Stomach smooth muscle (tissue), 2 donors: ENCODE measurements at regions not wholly inside any gene's neighbourhood (a gene's known extent, or its start where the extent isn't known, plus 50 kb on each side); places are given as distances from the start of the nearest gene placed in this dataset.

Source experiments
- H3K27ac ChIP-seq: one replicate; pipeline ENCODE4 v1.7.0; 2013; ENCODE audit warnings: mild to moderate bottlenecking, low read length, inconsistent platforms
- H3K27me3 ChIP-seq, 2 donors: one replicate each; pipeline ENCODE4 v1.7.0; 2013; ENCODE audit warnings: low read length in 2 of 2; ENCODE audit not compliant: insufficient read depth in 2 of 2, control insufficient read depth in 1 of 2
- H3K36me3 ChIP-seq, 2 donors: one replicate each; pipeline ENCODE4 v1.7.0; 2013; ENCODE audit warnings: low read length in 2 of 2; ENCODE audit not compliant: control insufficient read depth in 2 of 2, insufficient read depth in 2 of 2
- H3K4me1 ChIP-seq: one replicate; pipeline ENCODE4 v1.7.0; 2013; ENCODE audit warnings: low read length; ENCODE audit not compliant: control insufficient read depth, insufficient read depth
- H3K4me3 ChIP-seq, 2 donors: one replicate each; pipeline ENCODE4 v1.7.0; 2013; ENCODE audit warnings: low read length in 2 of 2
- H3K9ac ChIP-seq, 2 donors: one replicate each; pipeline ENCODE4 v1.7.0; 2013; ENCODE audit warnings: low read length in 2 of 2, mild to moderate bottlenecking in 1 of 2
- H3K9me3 ChIP-seq, 2 donors: one replicate each; pipeline ENCODE4 v1.7.0; 2013; ENCODE audit warnings: low read length in 2 of 2; ENCODE audit not compliant: control insufficient read depth in 2 of 2
- donor health status: healthy.
- donor health status: Pancreatic carcinoma.

DNA sequence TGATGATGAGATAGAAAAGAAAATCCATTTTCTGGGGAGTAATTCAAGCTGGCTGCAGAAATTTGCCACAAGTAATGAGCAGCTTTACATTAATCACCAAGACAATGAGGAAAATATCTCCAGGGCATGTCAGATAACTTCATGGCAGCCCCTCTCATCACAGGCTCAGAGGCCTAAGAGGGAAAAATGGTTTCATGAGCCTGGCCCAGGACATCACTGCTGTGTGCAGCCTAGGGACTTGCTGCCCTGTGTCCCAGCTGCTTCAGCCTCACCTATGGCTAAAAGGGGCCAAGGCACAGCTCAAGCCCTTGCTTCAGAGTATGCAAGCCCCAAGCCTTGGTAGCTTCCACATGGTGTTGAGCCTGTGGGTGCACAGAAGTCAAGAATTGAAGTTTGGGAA is 161.7 kb downstream of the OPA1 start:
- H3K4me1 ChIP-seq = no peaks in the 10 kb centered on the region
- H3K27me3 ChIP-seq = no peaks in the 10 kb centered on the region
- H3K36me3 ChIP-seq = no peaks in the 10 kb centered on the region
- H3K27ac ChIP-seq = no peak overlapping the region
- H3K9me3 ChIP-seq = peaks cover 0 to 3% of the 10 kb centered on the region in 2 donors
- H3K4me3 ChIP-seq = no peak overlapping the region
- no peak overlapping the region for H3K9ac ChIP-seq

DNA sequence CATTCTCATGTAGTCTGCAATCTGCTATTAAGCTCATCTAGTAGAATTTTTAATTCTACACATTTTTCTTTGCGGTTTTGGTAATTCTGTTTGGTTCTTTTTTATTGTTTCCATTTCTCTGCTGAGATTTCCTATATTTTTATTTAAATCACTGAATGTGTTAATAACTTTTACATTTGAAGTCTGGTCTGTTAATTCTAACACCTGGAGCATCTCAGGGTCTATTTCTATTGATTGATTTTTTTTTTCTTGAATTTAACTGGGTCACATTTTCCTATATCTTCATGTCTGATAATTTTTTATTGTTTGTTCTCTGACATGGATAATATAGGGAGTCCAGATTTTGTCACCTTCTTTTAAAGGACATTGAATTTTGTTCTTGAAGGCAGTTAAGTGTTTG is 163.5 kb downstream of the OPA1 start:
- Histone ChIP-seq H3K27ac (no peak overlapping the region), H3K36me3 (no peaks in the 10 kb centered on the region), H3K27me3 (no peaks in the 10 kb centered on the region), H3K4me3 (no peak overlapping the region), H3K4me1 (no peaks in the 10 kb centered on the region), H3K9ac (no peak overlapping the region), H3K9me3 (peaks cover 0 to 3% of the 10 kb centered on the region in 2 donors)

- no peak overlapping the region for H3K4me3 ChIP-seq
- H3K27me3 ChIP-seq = no peaks in the 10 kb centered on the region
- H3K27ac ChIP-seq = no peak overlapping the region
- H3K36me3 ChIP-seq = no peaks in the 10 kb centered on the region
- H3K4me1 ChIP-seq = no peaks in the 10 kb centered on the region
- H3K9me3 ChIP-seq = peaks cover 0 to 3% of the 10 kb centered on the region in 2 donors
- no peak overlapping the region for H3K9ac ChIP-seq
Measured at GRCh38 chr3:193757457-193757856, 164.4 kb downstream of the OPA1 start.

DNA sequence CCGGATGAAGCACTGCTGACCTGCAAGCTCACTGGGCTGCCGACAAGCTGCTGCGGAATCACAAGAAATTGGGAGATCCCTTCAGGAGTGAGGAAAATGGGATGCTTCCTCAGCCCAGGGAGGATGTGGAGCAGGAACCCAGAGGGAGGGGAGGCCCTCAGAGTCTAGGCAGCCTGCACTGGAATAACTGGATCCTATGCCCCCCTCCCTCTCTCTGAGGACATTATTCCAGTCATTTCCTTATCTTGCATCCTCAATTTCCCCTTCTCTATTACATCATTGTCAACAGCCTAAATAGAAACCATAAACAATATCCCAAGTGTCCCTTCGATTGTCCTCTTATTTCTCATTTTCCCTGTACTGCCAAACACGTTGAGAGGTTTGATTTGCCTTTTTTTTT is 169.0 kb downstream of the OPA1 start:
- Histone ChIP-seq H3K4me3 (no peak overlapping the region), H3K27me3 (no peaks in the 10 kb centered on the region), H3K9ac (no peak overlapping the region), H3K36me3 (no peaks in the 10 kb centered on the region), H3K4me1 (no peaks in the 10 kb centered on the region), H3K27ac (no peak overlapping the region), H3K9me3 (peaks cover 0 to 3% of the 10 kb centered on the region in 2 donors)

- Histone ChIP-seq H3K27me3 (no peaks in the 10 kb centered on the region), H3K9ac (no peak overlapping the region), H3K4me1 (no peaks in the 10 kb centered on the region), H3K27ac (no peak overlapping the region), H3K4me3 (no peak overlapping the region), H3K9me3 (peaks cover 0 to 3% of the 10 kb centered on the region in 2 donors), H3K36me3 (no peaks in the 10 kb centered on the region)
Measured at GRCh38 chr3:193762657-193763056, 169.6 kb downstream of the OPA1 start.

DNA sequence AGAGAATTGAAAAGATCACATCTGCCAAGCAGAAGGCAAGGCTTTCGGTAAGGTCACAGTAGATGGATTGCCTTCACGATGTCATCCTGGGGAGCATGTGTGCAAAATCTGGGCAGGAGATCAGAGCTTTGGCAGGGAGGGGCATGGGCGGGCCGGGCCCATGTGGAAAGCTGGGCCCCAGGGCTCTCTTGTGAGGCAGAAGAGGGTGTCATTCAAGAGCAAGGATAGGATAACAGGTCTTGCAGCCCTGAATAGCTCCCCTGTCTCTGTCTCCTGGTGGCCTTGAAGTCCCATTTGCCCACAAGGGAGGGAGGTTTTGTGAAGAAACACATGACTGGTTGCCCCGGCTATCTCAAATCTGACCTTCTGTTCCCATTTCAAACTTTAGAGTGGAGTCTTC is 172.0 kb downstream of the OPA1 start:
- H3K4me1 ChIP-seq = no peaks in the 10 kb centered on the region
- no peaks in the 10 kb centered on the region for H3K36me3 ChIP-seq
- H3K27ac ChIP-seq = no peak overlapping the region
- H3K27me3 ChIP-seq = no peaks in the 10 kb centered on the region
- H3K9ac ChIP-seq = no peak overlapping the region
- no peak overlapping the region for H3K4me3 ChIP-seq
- no peaks in the 10 kb centered on the region for H3K9me3 ChIP-seq

- no peak overlapping the region for H3K9ac ChIP-seq
- no peaks in the 10 kb centered on the region for H3K27me3 ChIP-seq
- H3K4me3 ChIP-seq = no peak overlapping the region
- H3K36me3 ChIP-seq = no peaks in the 10 kb centered on the region
- no peaks in the 10 kb centered on the region for H3K9me3 ChIP-seq
- no peaks in the 10 kb centered on the region for H3K4me1 ChIP-seq
- no peak overlapping the region for H3K27ac ChIP-seq
Measured at GRCh38 chr3:193767353-193768069, 174.5 kb downstream of the OPA1 start.

DNA sequence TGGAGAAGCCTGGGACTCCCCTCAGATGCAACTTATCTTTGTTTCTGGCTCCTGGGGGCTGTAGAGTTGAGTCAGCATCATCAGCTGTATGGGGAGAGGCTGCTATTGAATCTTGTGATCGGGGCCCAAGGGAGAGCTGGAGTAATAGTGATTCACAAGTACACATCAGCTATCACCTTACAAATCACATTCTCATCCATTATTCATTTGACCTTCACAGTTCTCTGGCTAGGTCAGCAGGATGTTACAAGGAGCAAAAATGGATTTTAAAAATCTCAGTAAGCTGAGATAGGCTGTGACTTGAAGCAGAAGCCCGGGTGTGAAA is 175.0 kb downstream of the OPA1 start:
- H3K9ac ChIP-seq = no peak overlapping the region
- no peak overlapping the region for H3K27ac ChIP-seq
- H3K27me3 ChIP-seq = no peaks in the 10 kb centered on the region
- H3K36me3 ChIP-seq = no peaks in the 10 kb centered on the region
- no peaks in the 10 kb centered on the region for H3K9me3 ChIP-seq
- H3K4me1 ChIP-seq = no peaks in the 10 kb centered on the region
- H3K4me3 ChIP-seq = no peak overlapping the region

DNA sequence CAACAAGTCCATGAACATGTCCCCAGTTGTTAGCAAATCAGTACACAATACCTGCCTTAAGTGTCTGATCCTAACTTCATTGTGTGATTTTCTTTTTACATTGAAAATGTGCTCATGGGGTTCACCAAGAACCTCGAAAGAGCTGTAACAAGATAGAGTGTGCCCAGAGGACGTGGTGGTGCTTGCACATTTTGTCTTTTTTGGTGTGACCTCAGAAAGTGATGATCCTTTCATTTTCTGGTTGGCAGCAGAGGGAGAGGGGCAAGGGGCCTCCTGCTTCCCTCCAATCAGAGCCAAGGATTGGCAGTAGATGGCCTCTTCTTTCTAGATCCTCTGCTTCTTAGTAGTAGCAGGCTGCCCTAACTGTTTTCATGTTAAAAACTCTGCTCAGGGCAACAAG is 176.4 kb downstream of the OPA1 start:
- Histone ChIP-seq H3K9ac (no peak overlapping the region), H3K4me3 (no peak overlapping the region), H3K27ac (no peak overlapping the region), H3K27me3 (no peaks in the 10 kb centered on the region), H3K36me3 (no peaks in the 10 kb centered on the region), H3K4me1 (no peaks in the 10 kb centered on the region), H3K9me3 (no peaks in the 10 kb centered on the region)

DNA sequence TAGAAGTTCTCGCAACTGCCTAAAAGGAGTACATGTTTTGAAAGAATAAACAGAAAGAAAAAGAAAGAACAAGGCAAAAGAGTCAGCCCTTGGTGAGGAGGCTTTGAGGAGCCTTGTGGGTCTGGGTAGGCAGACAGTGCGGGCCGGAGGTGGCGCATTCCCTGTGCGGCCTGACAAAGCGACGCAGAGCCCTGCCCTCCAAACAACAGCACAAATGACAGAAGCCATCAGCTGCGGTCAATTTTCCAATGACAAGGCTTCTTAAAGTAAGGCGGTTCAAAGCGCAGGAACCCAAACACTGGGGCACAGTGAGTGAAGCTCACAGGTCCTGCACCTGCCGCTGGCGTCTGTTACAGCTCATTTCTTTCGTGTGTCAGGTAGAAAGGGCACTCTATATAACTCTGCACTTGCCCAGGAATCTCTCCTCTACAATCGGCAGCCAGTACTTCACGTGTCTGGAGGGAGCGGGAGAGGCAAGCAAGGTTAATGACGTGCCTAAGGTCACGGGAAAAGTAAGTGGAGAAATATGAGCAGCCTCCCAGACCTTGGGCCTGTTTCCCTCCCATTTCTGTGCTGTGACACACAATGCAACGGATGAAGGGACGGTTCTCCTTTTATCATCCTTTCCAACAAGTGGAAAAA is 178.1 kb downstream of the OPA1 start:
- Histone ChIP-seq H3K27ac (no peak overlapping the region), H3K4me3 (no peak overlapping the region), H3K36me3 (no peaks in the 10 kb centered on the region), H3K27me3 (peaks cover 0 to 5% of the 10 kb centered on the region in 2 donors), H3K9ac (no peak overlapping the region), H3K9me3 (no peaks in the 10 kb centered on the region), H3K4me1 (no peaks in the 10 kb centered on the region)

- Histone ChIP-seq H3K4me3 (no peak overlapping the region), H3K4me1 (no peaks in the 10 kb centered on the region), H3K9ac (no peak overlapping the region), H3K9me3 (no peaks in the 10 kb centered on the region), H3K27me3 (peaks cover 0 to 5% of the 10 kb centered on the region in 2 donors), H3K27ac (no peak overlapping the region), H3K36me3 (no peaks in the 10 kb centered on the region)
Measured at GRCh38 chr3:193771653-193772421, 178.8 kb downstream of the OPA1 start.
